ENCODE measurements at regions not wholly inside any gene's neighbourhood (a gene's known extent, or its start where the extent isn't known, plus 50 kb on each side); places are given as distances from the start of the nearest gene placed in this dataset.

- H3K9me3 Mint-ChIP-seq: no peaks in the 10 kb centered on the region
- 92 to 96% methylated on average over 4 to 8 of the region's 8 CpGs for WGBS, 2 experiments (ENCODE audit: insufficient coverage in 1 of 2, insufficient read length in 1 of 2)
- no peak overlapping the region for H3K4me3 Mint-ChIP-seq
- Histone ChIP-seq H3K4me1 (ENCODE audit: control insufficient read depth, insufficient read depth, low read length) (peaks cover 3% of the 10 kb centered on the region), H3K9ac (ENCODE audit: extremely low read depth, low read length, poor library complexity, severe bottlenecking) (no peak overlapping the region), H3K27ac (ENCODE audit: low read depth, low read length) (no peak overlapping the region), H3K9me3 (ENCODE audit: control insufficient read depth, low read length) (no peaks in the 10 kb centered on the region), H3K4me3 (ENCODE audit: low read length) (no peak overlapping the region), H3K27me3 (ENCODE audit: control insufficient read depth, insufficient read depth, low read length, poor library complexity, severe bottlenecking) (peaks cover 8% of the 10 kb centered on the region), H3K36me3 (ENCODE audit: control insufficient read depth, insufficient read depth, low read length) (no peaks in the 10 kb centered on the region)
- TF ChIP-seq, protein P1, sequence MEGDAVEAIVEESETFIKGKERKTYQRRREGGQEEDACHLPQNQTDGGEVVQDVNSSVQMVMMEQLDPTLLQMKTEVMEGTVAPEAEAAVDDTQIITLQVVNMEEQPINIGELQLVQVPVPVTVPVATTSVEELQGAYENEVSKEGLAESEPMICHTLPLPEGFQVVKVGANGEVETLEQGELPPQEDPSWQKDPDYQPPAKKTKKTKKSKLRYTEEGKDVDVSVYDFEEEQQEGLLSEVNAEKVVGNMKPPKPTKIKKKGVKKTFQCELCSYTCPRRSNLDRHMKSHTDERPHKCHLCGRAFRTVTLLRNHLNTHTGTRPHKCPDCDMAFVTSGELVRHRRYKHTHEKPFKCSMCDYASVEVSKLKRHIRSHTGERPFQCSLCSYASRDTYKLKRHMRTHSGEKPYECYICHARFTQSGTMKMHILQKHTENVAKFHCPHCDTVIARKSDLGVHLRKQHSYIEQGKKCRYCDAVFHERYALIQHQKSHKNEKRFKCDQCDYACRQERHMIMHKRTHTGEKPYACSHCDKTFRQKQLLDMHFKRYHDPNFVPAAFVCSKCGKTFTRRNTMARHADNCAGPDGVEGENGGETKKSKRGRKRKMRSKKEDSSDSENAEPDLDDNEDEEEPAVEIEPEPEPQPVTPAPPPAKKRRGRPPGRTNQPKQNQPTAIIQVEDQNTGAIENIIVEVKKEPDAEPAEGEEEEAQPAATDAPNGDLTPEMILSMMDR (conservative IDR thresholded peaks at IDR 0.05): no peak
- no peaks in the 10 kb centered on the region for H3K36me3 Mint-ChIP-seq (ENCODE audit: low read depth)
- H3K27me3 Mint-ChIP-seq (ENCODE audit: insufficient read depth): peaks cover 12% of the 10 kb centered on the region
- H3K4me1 Mint-ChIP-seq: peaks cover 14% of the 10 kb centered on the region
- no peak for DNase-seq
- no peak overlapping the region for H3K27ac Mint-ChIP-seq
Measured at GRCh38 chrX:2576793-2577192, 76.0 kb upstream of the DHRSX start.

GRCh38 chrX:2574271-2574670 lies 73.5 kb upstream of the DHRSX start:
- H3K9me3 ChIP-seq (ENCODE audit: control insufficient read depth, low read length): no peaks in the 10 kb centered on the region
- H3K9me3 Mint-ChIP-seq: peaks cover 7% of the 10 kb centered on the region
- peaks cover 3% of the 10 kb centered on the region for H3K4me1 ChIP-seq (ENCODE audit: control insufficient read depth, insufficient read depth, low read length)
- no peak overlapping the region for H3K27ac Mint-ChIP-seq
- H3K4me1 Mint-ChIP-seq: peaks cover 14% of the 10 kb centered on the region
- WGBS, 2 experiments (ENCODE audit: insufficient coverage in 1 of 2, insufficient read length in 1 of 2): 89 to 98% methylated on average over 6 of the region's 6 CpGs
- TF ChIP-seq, protein P1 (conservative IDR thresholded peaks at IDR 0.05): no peak
- no peaks in the 10 kb centered on the region for H3K27me3 ChIP-seq (ENCODE audit: control insufficient read depth, insufficient read depth, low read length, poor library complexity, severe bottlenecking)
- H3K27ac ChIP-seq (ENCODE audit: low read depth, low read length): no peak overlapping the region
- no peak overlapping the region for H3K4me3 Mint-ChIP-seq
- H3K36me3 ChIP-seq (ENCODE audit: control insufficient read depth, insufficient read depth, low read length): no peaks in the 10 kb centered on the region
- H3K4me3 ChIP-seq (ENCODE audit: low read length): no peak overlapping the region
- H3K9ac ChIP-seq (ENCODE audit: extremely low read depth, low read length, poor library complexity, severe bottlenecking): no peak overlapping the region
- DNase-seq: no peak
- no peaks in the 10 kb centered on the region for H3K27me3 Mint-ChIP-seq (ENCODE audit: insufficient read depth)
- peaks cover 4% of the 10 kb centered on the region for H3K36me3 Mint-ChIP-seq (ENCODE audit: low read depth)

GRCh38 chrX:2572740-2573139 lies 72.0 kb upstream of the DHRSX start:
- Histone ChIP-seq H3K36me3 (ENCODE audit: control insufficient read depth, insufficient read depth, low read length) (no peaks in the 10 kb centered on the region), H3K9ac (ENCODE audit: extremely low read depth, low read length, poor library complexity, severe bottlenecking) (no peak overlapping the region), H3K4me1 (ENCODE audit: control insufficient read depth, insufficient read depth, low read length) (no peaks in the 10 kb centered on the region), H3K27me3 (ENCODE audit: control insufficient read depth, insufficient read depth, low read length, poor library complexity, severe bottlenecking) (no peaks in the 10 kb centered on the region), H3K9me3 (ENCODE audit: control insufficient read depth, low read length) (no peaks in the 10 kb centered on the region), H3K4me3 (ENCODE audit: low read length) (no peak overlapping the region), H3K27ac (ENCODE audit: low read depth, low read length) (no peak overlapping the region)
- no peak for DNase-seq
- H3K4me3 Mint-ChIP-seq: no peak overlapping the region
- peaks cover 3% of the 10 kb centered on the region for H3K4me1 Mint-ChIP-seq
- 83 to 90% methylated on average over 4 to 7 of the region's 7 CpGs for WGBS, 2 experiments (ENCODE audit: insufficient coverage in 1 of 2, insufficient read length in 1 of 2)
- TF ChIP-seq, protein P1 (conservative IDR thresholded peaks at IDR 0.05): no peak
- H3K36me3 Mint-ChIP-seq (ENCODE audit: low read depth): peaks cover 4% of the 10 kb centered on the region
- H3K9me3 Mint-ChIP-seq: peaks cover 11% of the 10 kb centered on the region
- H3K27ac Mint-ChIP-seq: no peak overlapping the region
- H3K27me3 Mint-ChIP-seq (ENCODE audit: insufficient read depth): no peaks in the 10 kb centered on the region

Data from endodermal cell (in vitro differentiated cells).